Astrocyte (in vitro differentiated cells and primary cell): ENCODE measurements at regions not wholly inside any gene's neighbourhood (a gene's known extent, or its start where the extent isn't known, plus 50 kb on each side); places are given as distances from the start of the nearest gene placed in this dataset.

Source experiments
- CTCF ChIP-seq: IDR thresholded peaks from 2 replicates; pipeline ENCODE4 v1.5.1; 2011; ENCODE audit warnings: low read depth, mild to moderate bottlenecking, inconsistent platforms, low read length, moderate library complexity; ENCODE audit not compliant: insufficient read depth
- EZH2 ChIP-seq: IDR thresholded peaks from 2 replicates; pipeline ENCODE4 v1.6.1; 2012; ENCODE audit warnings: mild to moderate bottlenecking, low read length, inconsistent platforms; ENCODE audit not compliant: insufficient read depth

GRCh38 chr6:119517428-119517827 is 167.9 kb upstream of the MAN1A1 start:
- no peak for TF ChIP-seq CTCF
- TF ChIP-seq EZH2: no peak
